Fibroblast of the conjunctiva (primary cell): ENCODE measurements at regions not wholly inside any gene's neighbourhood (a gene's known extent, or its start where the extent isn't known, plus 50 kb on each side); places are given as distances from the start of the nearest gene placed in this dataset.
A peak's percentile ranks its signal among the peaks of the same experiment; 100 is the strongest.

Experiments used
- DNase-seq: peaks from one replicate; pipeline ENCODE4 v3.0.0-alpha.2; 2010; ENCODE audit warnings: low read depth

- DNase-seq = no peak
These were observed 52.3 kb downstream of the PLEKHG1 start for GRCh38 chr6:150651808-150652470.

GRCh38 chr6:150652848-150653613 is 53.3 kb downstream of the PLEKHG1 start:
- no peak for DNase-seq

- no peak for DNase-seq
These were observed 54.9 kb downstream of the PLEKHG1 start for GRCh38 chr6:150654608-150655007.

- no peak for DNase-seq
These were observed 56.5 kb downstream of the PLEKHG1 start for GRCh38 chr6:150656156-150656555.

GRCh38 chr6:150658421-150658820 is 58.7 kb downstream of the PLEKHG1 start:
- no peak for DNase-seq

- no peak for DNase-seq
These were observed 59.5 kb downstream of the PLEKHG1 start for GRCh38 chr6:150659046-150659763.

- no peak for DNase-seq
These were observed 61.7 kb downstream of the PLEKHG1 start for GRCh38 chr6:150661216-150662007.

- DNase-seq = no peak
These were observed 63.1 kb downstream of the PLEKHG1 start for GRCh38 chr6:150662814-150663213.

- DNase-seq = no peak
These were observed 64.4 kb downstream of the PLEKHG1 start for GRCh38 chr6:150664091-150664490.

- DNase-seq = no peak
These were observed 66.4 kb downstream of the PLEKHG1 start for GRCh38 chr6:150666071-150666470.

- no peak for DNase-seq
These were observed 67.7 kb downstream of the PLEKHG1 start for GRCh38 chr6:150667359-150667758.

GRCh38 chr6:150667977-150668716 is 68.5 kb downstream of the PLEKHG1 start:
- peak; percentile 86 for DNase-seq

- DNase-seq = no peak
These were observed 69.2 kb downstream of the PLEKHG1 start for GRCh38 chr6:150668900-150669302.

- DNase-seq = no peak
These were observed 70.6 kb downstream of the PLEKHG1 start for GRCh38 chr6:150670311-150670710.

- no peak for DNase-seq
These were observed 73.1 kb downstream of the PLEKHG1 start for GRCh38 chr6:150672800-150673199.

GRCh38 chr6:150673720-150674346 is 74.1 kb downstream of the PLEKHG1 start:
- DNase-seq = no peak

- no peak for DNase-seq
These were observed 76.7 kb downstream of the PLEKHG1 start for GRCh38 chr6:150676344-150676743.

- DNase-seq = no peak
These were observed 77.1 kb downstream of the PLEKHG1 start for GRCh38 chr6:150676772-150677171.

- DNase-seq = no peak
These were observed 80.8 kb downstream of the PLEKHG1 start for GRCh38 chr6:150680510-150680909.

GRCh38 chr6:150681578-150682395 is 82.1 kb downstream of the PLEKHG1 start:
- no peak for DNase-seq
